Breast epithelium (tissue), 4 donors: ENCODE measurements at regions not wholly inside any gene's neighbourhood (a gene's known extent, or its start where the extent isn't known, plus 50 kb on each side); places are given as distances from the start of the nearest gene placed in this dataset.

ENCODE experiments used
- DNase-seq, 2 donors: peaks; one replicate each; pipeline ENCODE4 v3.0.0-alpha.2; 2019; ENCODE audit warnings: low spot score in 2 of 2
- H3K27ac ChIP-seq, 2 donors: fragments of 200-600 bp; sonication (generic) in 1 of 2; one replicate each; pipeline ENCODE4 v1.5.1; 2016 to 2019; ENCODE audit warnings: mild to moderate bottlenecking in 1 of 2
- H3K27me3 ChIP-seq, 2 donors: fragments of 200-600 bp; sonication (generic) in 1 of 2; one replicate each; pipeline versions ENCODE4 v1.5.1 to v1.6.0; 2017 to 2019; ENCODE audit warnings: control low read depth in 1 of 2, mild to moderate bottlenecking in 1 of 2
- H3K36me3 ChIP-seq: fragments of 200-600 bp; one replicate; pipeline ENCODE4 v1.5.1; 2019
- H3K4me1 ChIP-seq, 2 donors: fragments of 200-600 bp; sonication (generic); one replicate each; pipeline ENCODE4 v1.5.1; 2016 to 2019; ENCODE audit warnings: control low read depth in 1 of 2
- H3K4me3 ChIP-seq, 3 donors: fragments of 200-600 bp; sonication (generic); 1 replicate in 2 of 3; 2 replicates in 1 of 3; pipeline ENCODE4 v1.5.1; 2016 to 2019; ENCODE audit warnings: mild to moderate bottlenecking in 3 of 3, moderate library complexity in 2 of 3
- H3K9me3 ChIP-seq, 2 donors: fragments of 200-600 bp; sonication (generic) in 1 of 2; one replicate each; pipeline ENCODE4 v1.5.1; 2016 to 2019; ENCODE audit warnings: control low read depth in 1 of 2
- CTCF ChIP-seq, 3 donors: fragments of 450-650 bp; IDR thresholded peaks; one replicate each; pipeline ENCODE4 v1.5.1; 2016 to 2017; ENCODE audit warnings: antibody characterized with exemption in 3 of 3, mild to moderate bottlenecking in 3 of 3, moderate library complexity in 3 of 3
- POLR2A ChIP-seq: fragments of 450-650 bp; IDR thresholded peaks from one replicate; pipeline ENCODE4 v1.6.1; 2016; ENCODE audit warnings: antibody characterized with exemption, mild to moderate bottlenecking, moderate library complexity
- POLR2AphosphoS5 ChIP-seq, 3 donors: sonication (generic); formaldehyde crosslinking; IDR thresholded peaks; one replicate each; pipeline ENCODE4 v1.6.1; 2017; ENCODE audit warnings: antibody characterized with exemption in 3 of 3
- intact Hi-C: fragments of 100-400 bp; cut with DNase I; formaldehyde crosslinking; loops from one replicate; pipeline ENCODE4 v1.15.1; 2023; ENCODE audit warnings: low total_unique reads

- no peaks in the 10 kb centered on the region for H3K4me1 ChIP-seq
- no peak overlapping the region for H3K4me3 ChIP-seq
- no peaks in the 10 kb centered on the region for H3K9me3 ChIP-seq
- intact Hi-C loops: no loop called here
- no peaks in the 10 kb centered on the region for H3K27me3 ChIP-seq
- H3K27ac ChIP-seq: no peak overlapping the region
- TF ChIP-seq POLR2AphosphoS5 (IDR thresholded peaks at IDR 0.05): no peak
- no peak for TF ChIP-seq POLR2A
- no peak for TF ChIP-seq CTCF (IDR thresholded peaks at IDR 0.05)
- DNase-seq: no peak
- H3K36me3 ChIP-seq: no peaks in the 10 kb centered on the region
Observed at GRCh38 chr10:10482613-10483012, 535.1 kb upstream of the CELF2 start.

- TF ChIP-seq CTCF (IDR thresholded peaks at IDR 0.05): no peak
- TF ChIP-seq POLR2A: no peak
- no peak for TF ChIP-seq POLR2AphosphoS5 (IDR thresholded peaks at IDR 0.05)
- no peaks in the 10 kb centered on the region for H3K9me3 ChIP-seq
- no peaks in the 10 kb centered on the region for H3K36me3 ChIP-seq
- intact Hi-C loops: no loop called here
- no peaks in the 10 kb centered on the region for H3K27me3 ChIP-seq
- no peak for DNase-seq
- H3K27ac ChIP-seq: no peak overlapping the region
- H3K4me3 ChIP-seq: no peak overlapping the region
- no peaks in the 10 kb centered on the region for H3K4me1 ChIP-seq
Observed at GRCh38 chr10:10489076-10489475, 528.6 kb upstream of the CELF2 start.

- Histone ChIP-seq H3K9me3 (no peaks in the 10 kb centered on the region), H3K27ac (no peak overlapping the region), H3K36me3 (no peaks in the 10 kb centered on the region), H3K4me3 (no peak overlapping the region), H3K27me3 (no peaks in the 10 kb centered on the region), H3K4me1 (no peaks in the 10 kb centered on the region)
- no peak for DNase-seq
- intact Hi-C loops: no loop called here
- TF ChIP-seq POLR2AphosphoS5 (IDR thresholded peaks at IDR 0.05) (no peak), CTCF (IDR thresholded peaks at IDR 0.05) (no peak), POLR2A (no peak)
Observed at GRCh38 chr10:10489805-10490571, 527.7 kb upstream of the CELF2 start.

DNA sequence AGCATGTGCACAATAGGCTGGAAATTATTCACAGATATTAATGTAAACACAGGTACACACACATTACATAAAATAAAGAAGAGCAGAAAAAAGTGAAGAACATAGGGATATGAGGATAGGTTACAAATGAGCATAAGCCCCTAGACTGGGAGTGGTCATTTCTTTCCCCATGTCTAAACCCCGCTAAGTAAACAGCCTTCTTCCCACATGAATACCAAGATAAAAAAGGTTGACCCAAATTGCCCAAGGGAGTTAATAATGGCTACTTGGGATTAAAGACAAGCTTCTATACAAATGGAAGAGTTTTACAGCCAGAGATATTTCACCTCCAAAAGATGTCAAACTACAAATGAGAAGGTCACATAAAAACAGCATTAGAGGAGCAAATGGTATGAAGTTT, 527.1 kb upstream of the CELF2 start:
- H3K4me3 ChIP-seq: no peak overlapping the region
- DNase-seq: no peak
- intact Hi-C loops: no loop called here
- H3K4me1 ChIP-seq: no peaks in the 10 kb centered on the region
- no peaks in the 10 kb centered on the region for H3K36me3 ChIP-seq
- no peaks in the 10 kb centered on the region for H3K27me3 ChIP-seq
- H3K9me3 ChIP-seq: no peaks in the 10 kb centered on the region
- TF ChIP-seq POLR2AphosphoS5 (IDR thresholded peaks at IDR 0.05) (no peak), POLR2A (no peak), CTCF (IDR thresholded peaks at IDR 0.05) (no peak)
- no peak overlapping the region for H3K27ac ChIP-seq

DNA sequence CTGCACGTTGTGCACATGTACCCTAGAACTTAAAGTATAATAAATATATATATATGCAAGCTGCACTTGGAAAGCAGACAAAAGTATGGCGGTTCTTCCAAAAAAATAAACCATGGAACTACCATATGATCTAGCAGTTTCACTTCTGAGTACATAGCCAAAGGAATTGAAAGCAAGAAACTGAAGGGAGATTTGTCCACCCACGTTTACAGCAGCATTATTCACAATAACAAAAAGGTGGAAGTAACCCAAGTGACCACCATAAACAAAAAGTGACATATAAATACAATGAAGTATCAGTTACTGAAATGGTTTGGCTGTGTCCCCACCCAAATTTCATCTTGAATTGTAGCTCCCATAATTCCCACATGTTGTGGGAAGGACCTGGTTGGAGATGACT, 525.3 kb upstream of the CELF2 start:
- Histone ChIP-seq H3K4me3 (no peak overlapping the region), H3K4me1 (no peaks in the 10 kb centered on the region), H3K9me3 (no peaks in the 10 kb centered on the region), H3K27me3 (no peaks in the 10 kb centered on the region), H3K36me3 (no peaks in the 10 kb centered on the region), H3K27ac (no peak overlapping the region)
- TF ChIP-seq CTCF (IDR thresholded peaks at IDR 0.05) (no peak), POLR2A (no peak), POLR2AphosphoS5 (IDR thresholded peaks at IDR 0.05) (no peak)
- no peak for DNase-seq
- intact Hi-C loops: no loop called here
